IPS-NIHi11 (cell line): ENCODE measurements at regions not wholly inside any gene's neighbourhood (a gene's known extent, or its start where the extent isn't known, plus 50 kb on each side); places are given as distances from the start of the nearest gene placed in this dataset.
"Not testable (repeated sequence)": the region's sequence is repeated elsewhere in the genome, so short reads cannot be mapped to it uniquely, and the experiment has no call there.

Source experiments
- DNase-seq: peaks from one replicate; pipeline ENCODE4 v3.0.0; 2012; ENCODE audit warnings: mixed read lengths, low spot score

- no peak for DNase-seq
These were observed 89.7 kb upstream of the SLC45A1 start for GRCh38 chr1:8228253-8228652.

- not testable (repeated sequence) for DNase-seq
These were observed 90.2 kb upstream of the SLC45A1 start for GRCh38 chr1:8227674-8228073.

GRCh38 chr1:8226747-8227146, 91.2 kb upstream of the SLC45A1 start:
- no peak for DNase-seq

GRCh38 chr1:8226024-8226423, 91.9 kb upstream of the SLC45A1 start:
- not testable (repeated sequence) for DNase-seq

GRCh38 chr1:8223526-8223925, 94.4 kb upstream of the SLC45A1 start:
- DNase-seq, result no peak

- DNase-seq, result no peak
These were observed 95.1 kb upstream of the SLC45A1 start for GRCh38 chr1:8222789-8223188.

- DNase-seq, result no peak
These were observed 98.4 kb upstream of the SLC45A1 start for GRCh38 chr1:8219530-8219929.

- no peak for DNase-seq
These were observed 99.4 kb upstream of the SLC45A1 start for GRCh38 chr1:8218351-8219092.

GRCh38 chr1:8217809-8218208, 100.1 kb upstream of the SLC45A1 start:
- no peak for DNase-seq

GRCh38 chr1:8217011-8217711, 100.8 kb upstream of the SLC45A1 start:
- peak; percentile 64 for DNase-seq

- DNase-seq, result no peak
These were observed 101.9 kb upstream of the SLC45A1 start for GRCh38 chr1:8216005-8216404.

- no peak for DNase-seq
These were observed 103.3 kb upstream of the SLC45A1 start for GRCh38 chr1:8214501-8215173.

GRCh38 chr1:8213676-8214075, 104.2 kb upstream of the SLC45A1 start:
- DNase-seq, result no peak

GRCh38 chr1:8213136-8213535, 104.8 kb upstream of the SLC45A1 start:
- no peak for DNase-seq

GRCh38 chr1:8212580-8213031, 105.3 kb upstream of the SLC45A1 start:
- DNase-seq, result no peak

- no peak for DNase-seq
These were observed 105.9 kb upstream of the SLC45A1 start for GRCh38 chr1:8211883-8212579.

GRCh38 chr1:8211251-8211882, 106.5 kb upstream of the SLC45A1 start:
- no peak for DNase-seq

GRCh38 chr1:8207202-8207601, 110.7 kb upstream of the SLC45A1 start:
- no peak for DNase-seq

GRCh38 chr1:8206391-8206790, 111.5 kb upstream of the SLC45A1 start:
- DNase-seq, result no peak

- no peak for DNase-seq
These were observed 112.1 kb upstream of the SLC45A1 start for GRCh38 chr1:8205771-8206170.

- DNase-seq, result no peak
These were observed 113.1 kb upstream of the SLC45A1 start for GRCh38 chr1:8204826-8205225.

GRCh38 chr1:8203551-8203950, 114.4 kb upstream of the SLC45A1 start:
- DNase-seq, result no peak
